Neuron (in vitro differentiated cells): ENCODE measurements at regions not wholly inside any gene's neighbourhood (a gene's known extent, or its start where the extent isn't known, plus 50 kb on each side); places are given as distances from the start of the nearest gene placed in this dataset.

Source experiments
- H2AFZ ChIP-seq: one replicate; pipeline ENCODE4 v1.6.1; 2013; ENCODE audit warnings: low read depth, mild to moderate bottlenecking, inconsistent platforms, low read length, moderate library complexity
- H3K27me3 ChIP-seq: one replicate; pipeline ENCODE4 v1.6.1; 2013; ENCODE audit warnings: low read length; ENCODE audit not compliant: insufficient read depth
- H3K36me3 ChIP-seq: one replicate; pipeline ENCODE4 v1.6.1; 2013; ENCODE audit warnings: low read length; ENCODE audit not compliant: insufficient read depth
- H3K4me1 ChIP-seq: one replicate; pipeline ENCODE4 v1.6.1; 2013; ENCODE audit warnings: low read length; ENCODE audit not compliant: insufficient read depth
- H3K4me3 ChIP-seq: 2 replicates; pipeline ENCODE4 v1.5.1; 2013; ENCODE audit warnings: mild to moderate bottlenecking, low read length, moderate library complexity
- H3K9me3 ChIP-seq: one replicate; pipeline ENCODE4 v1.6.1; 2013; ENCODE audit warnings: low read length

- H2AFZ ChIP-seq, result no peak overlapping the region
- H3K9me3 ChIP-seq, result no peaks in the 10 kb centered on the region
- no peaks in the 10 kb centered on the region for H3K27me3 ChIP-seq
- no peak overlapping the region for H3K4me3 ChIP-seq
- peaks cover 12% of the 10 kb centered on the region for H3K4me1 ChIP-seq
- no peaks in the 10 kb centered on the region for H3K36me3 ChIP-seq
These were observed 62.6 kb upstream of the ARHGAP5 start for GRCh38 chr14:32014498-32014897.

- no peaks in the 10 kb centered on the region for H3K36me3 ChIP-seq
- peaks cover 12% of the 10 kb centered on the region for H3K4me1 ChIP-seq
- H3K27me3 ChIP-seq, result no peaks in the 10 kb centered on the region
- H2AFZ ChIP-seq, result no peak overlapping the region
- H3K9me3 ChIP-seq, result no peaks in the 10 kb centered on the region
- H3K4me3 ChIP-seq, result no peak overlapping the region
These were observed 61.9 kb upstream of the ARHGAP5 start for GRCh38 chr14:32015166-32015565.

GRCh38 chr14:32017587-32017986 is 59.5 kb upstream of the ARHGAP5 start:
- Histone ChIP-seq H3K4me3 (no peak overlapping the region), H3K9me3 (peaks cover 2% of the 10 kb centered on the region), H3K36me3 (no peaks in the 10 kb centered on the region)

GRCh38 chr14:32018391-32019092 is 58.6 kb upstream of the ARHGAP5 start:
- Histone ChIP-seq H3K36me3 (no peaks in the 10 kb centered on the region), H3K27me3 (no peaks in the 10 kb centered on the region), H3K9me3 (peaks cover 2% of the 10 kb centered on the region), H3K4me3 (no peak overlapping the region), H2AFZ (no peak overlapping the region), H3K4me1 (peaks cover 12% of the 10 kb centered on the region)

More at GRCh38 chr14:32017587-32017986, 59.5 kb upstream of the ARHGAP5 start:
- H2AFZ ChIP-seq, result no peak overlapping the region
- H3K4me1 ChIP-seq, result peaks cover 12% of the 10 kb centered on the region
- no peaks in the 10 kb centered on the region for H3K27me3 ChIP-seq

- no peaks in the 10 kb centered on the region for H3K27me3 ChIP-seq
- H2AFZ ChIP-seq, result no peak overlapping the region
- no peaks in the 10 kb centered on the region for H3K36me3 ChIP-seq
- H3K4me1 ChIP-seq, result peaks cover 6% of the 10 kb centered on the region
- no peak overlapping the region for H3K4me3 ChIP-seq
- peaks cover 2% of the 10 kb centered on the region for H3K9me3 ChIP-seq
These were observed 57.8 kb upstream of the ARHGAP5 start for GRCh38 chr14:32019276-32019675.

GRCh38 chr14:32020882-32021281 is 56.2 kb upstream of the ARHGAP5 start:
- Histone ChIP-seq H3K9me3 (peaks cover 2% of the 10 kb centered on the region), H3K36me3 (no peaks in the 10 kb centered on the region), H3K27me3 (no peaks in the 10 kb centered on the region), H3K4me3 (no peak overlapping the region), H2AFZ (no peak overlapping the region), H3K4me1 (peaks cover 4% of the 10 kb centered on the region)

- H3K4me3 ChIP-seq, result no peak overlapping the region
- no peak overlapping the region for H2AFZ ChIP-seq
- H3K36me3 ChIP-seq, result no peaks in the 10 kb centered on the region
- no peaks in the 10 kb centered on the region for H3K27me3 ChIP-seq
- H3K4me1 ChIP-seq, result peaks cover 4% of the 10 kb centered on the region
- peaks cover 2% of the 10 kb centered on the region for H3K9me3 ChIP-seq
These were observed 55.8 kb upstream of the ARHGAP5 start for GRCh38 chr14:32021341-32021740.

GRCh38 chr14:32022525-32022924 is 54.6 kb upstream of the ARHGAP5 start:
- Histone ChIP-seq H3K9me3 (peaks cover 2% of the 10 kb centered on the region), H3K27me3 (no peaks in the 10 kb centered on the region), H3K4me1 (peaks cover 6% of the 10 kb centered on the region), H3K4me3 (no peak overlapping the region), H3K36me3 (no peaks in the 10 kb centered on the region), H2AFZ (no peak overlapping the region)

- Histone ChIP-seq H2AFZ (no peak overlapping the region), H3K27me3 (no peaks in the 10 kb centered on the region), H3K4me1 (peaks cover 6% of the 10 kb centered on the region), H3K4me3 (no peak overlapping the region), H3K36me3 (no peaks in the 10 kb centered on the region), H3K9me3 (peaks cover 2% of the 10 kb centered on the region)
These were observed 54.1 kb upstream of the ARHGAP5 start for GRCh38 chr14:32022938-32023466.

GRCh38 chr14:32023540-32023939 is 53.6 kb upstream of the ARHGAP5 start:
- Histone ChIP-seq H3K9me3 (peaks cover 2% of the 10 kb centered on the region), H2AFZ (no peak overlapping the region), H3K27me3 (no peaks in the 10 kb centered on the region), H3K36me3 (no peaks in the 10 kb centered on the region), H3K4me1 (peaks cover 2% of the 10 kb centered on the region), H3K4me3 (no peak overlapping the region)

- H3K27me3 ChIP-seq, result no peaks in the 10 kb centered on the region
- peaks cover 2% of the 10 kb centered on the region for H3K4me1 ChIP-seq
- no peaks in the 10 kb centered on the region for H3K9me3 ChIP-seq
- H3K4me3 ChIP-seq, result no peak overlapping the region
- no peaks in the 10 kb centered on the region for H3K36me3 ChIP-seq
- no peak overlapping the region for H2AFZ ChIP-seq
These were observed 49.7 kb upstream of the ARHGAP5 start for GRCh38 chr14:32027255-32027939.
